GM23338 (cell line): ENCODE measurements at regions not wholly inside any gene's neighbourhood (a gene's known extent, or its start where the extent isn't known, plus 50 kb on each side); places are given as distances from the start of the nearest gene placed in this dataset.

Experiments used
- ATAC-seq: fragments of 200-7000 bp; cut with Tn5 transposase; 3 replicates; pipeline ENCODE4 v1.9.1; 2020
- DNase-seq: peaks from one replicate; pipeline ENCODE4 v3.0.0-alpha.2; 2015; ENCODE audit warnings: low spot score
- H2AFZ ChIP-seq: fragments of 200-600 bp; sonication (generic); 2 replicates; pipeline ENCODE4 v1.8.0; 2016; ENCODE audit warnings: antibody characterized with exemption, mild to moderate bottlenecking, moderate library complexity
- H3F3A ChIP-seq: fragments of 200-600 bp; sonication (generic); replicated peaks from 2 replicates; pipeline ENCODE4 v1.8.0; 2017; ENCODE audit warnings: antibody characterized with exemption, mixed run types, low read depth
- H3K27ac ChIP-seq: fragments of 200-600 bp; sonication (generic); 2 replicates; pipeline ENCODE4 v1.6.1; 2016; ENCODE audit warnings: low read depth
- H3K27me3 ChIP-seq: fragments of 200-600 bp; sonication (generic); 2 replicates; pipeline ENCODE4 v1.8.0; 2016; ENCODE audit warnings: mild to moderate bottlenecking, mixed run types, moderate library complexity; ENCODE audit not compliant: insufficient read depth
- H3K36me3 ChIP-seq: fragments of 200-600 bp; sonication (generic); 2 replicates; pipeline ENCODE4 v1.8.0; 2016; ENCODE audit warnings: mild to moderate bottlenecking; ENCODE audit not compliant: insufficient read depth
- H3K4me1 ChIP-seq: fragments of 200-600 bp; sonication (generic); 2 replicates; pipeline ENCODE4 v1.8.0; 2016; ENCODE audit warnings: mild to moderate bottlenecking, moderate library complexity; ENCODE audit not compliant: insufficient read depth
- H3K4me2 ChIP-seq: fragments of 200-600 bp; sonication (generic); 2 replicates; pipeline ENCODE4 v1.7.1; 2017; ENCODE audit warnings: mixed run types
- H3K4me3 ChIP-seq: fragments of 200-600 bp; sonication (generic); 2 replicates; pipeline ENCODE4 v1.6.1; 2016; ENCODE audit warnings: mixed run types
- H3K79me2 ChIP-seq: fragments of 200-600 bp; sonication (generic); replicated peaks from 2 replicates; pipeline ENCODE4 v1.8.0; 2017; ENCODE audit warnings: mild to moderate bottlenecking; ENCODE audit not compliant: insufficient read depth
- H3K9me2 ChIP-seq: fragments of 200-600 bp; sonication (generic); 2 replicates; pipeline ENCODE4 v1.8.0; 2017; ENCODE audit not compliant: insufficient read depth
- H4K20me1 ChIP-seq: fragments of 200-600 bp; sonication (generic); replicated peaks from 2 replicates; pipeline ENCODE4 v1.8.0; 2017; ENCODE audit warnings: mild to moderate bottlenecking; ENCODE audit not compliant: insufficient read depth
- H3K27ac Mint-ChIP-seq: 2 replicates; pipeline ENCODE4 v1.8.0; 2020; ENCODE audit warnings: inconsistent platforms, mild to moderate bottlenecking, moderate library complexity, mixed read lengths
- H3K27me3 Mint-ChIP-seq: 3 replicates; pipeline ENCODE4 v1.8.0; 2022; ENCODE audit warnings: low read depth, mild to moderate bottlenecking, moderate library complexity, mixed read lengths, inconsistent platforms; ENCODE audit not compliant: insufficient read depth, poor library complexity
- H3K36me3 Mint-ChIP-seq: 3 replicates; pipeline ENCODE4 v1.8.0; 2021; ENCODE audit warnings: low read depth, mild to moderate bottlenecking, inconsistent platforms, moderate library complexity, mixed read lengths
- H3K4me1 Mint-ChIP-seq: 3 replicates; pipeline ENCODE4 v1.8.0; 2020; ENCODE audit warnings: mild to moderate bottlenecking, inconsistent platforms, mixed read lengths
- H3K4me3 Mint-ChIP-seq: 3 replicates; pipeline ENCODE4 v1.8.0; 2021; ENCODE audit warnings: moderate library complexity, mild to moderate bottlenecking, inconsistent platforms, mixed read lengths
- H3K9me3 Mint-ChIP-seq: 3 replicates; pipeline ENCODE4 v1.8.0; 2020; ENCODE audit warnings: moderate library complexity, mild to moderate bottlenecking, inconsistent platforms, mixed read lengths
- EZH2 ChIP-seq: fragments of 200-600 bp; sonication (generic); IDR thresholded peaks from one replicate; pipeline ENCODE4 v1.8.0; 2017; ENCODE audit warnings: antibody characterized with exemption, mild to moderate bottlenecking, low read depth; ENCODE audit not compliant: unreplicated experiment
- JUNB ChIP-seq: IDR thresholded peaks from one replicate; pipeline ENCODE4 v1.6.1; 2016; ENCODE audit warnings: antibody characterized with exemption; ENCODE audit not compliant: unreplicated experiment
- POLR2AphosphoS5 ChIP-seq: IDR thresholded peaks from 2 replicates; pipeline ENCODE4 v1.6.1; 2016; ENCODE audit warnings: antibody characterized with exemption, low read depth
- ZNF331 ChIP-seq: fragments of 250-450 bp; sonication (Bioruptor Pico); IDR thresholded peaks from 2 replicates; pipeline ENCODE4 v1.5.0; 2020; ENCODE audit warnings: low read depth, mild to moderate bottlenecking, moderate library complexity
- ZNF462 ChIP-seq: fragments of 250-450 bp; sonication (Bioruptor Pico); IDR thresholded peaks from 2 replicates; pipeline ENCODE4 v1.5.0; 2020; ENCODE audit warnings: mild to moderate bottlenecking, moderate library complexity
- TF ChIP-seq, protein P1 (sequence below): IDR thresholded peaks from 2 replicates; pipeline ENCODE4 v1.6.1; 2016; ENCODE audit warnings: antibody characterized with exemption
- TF ChIP-seq, protein P2 (sequence below), 2 experiments: fragments of 200-600 bp in 1 of 2; sonication (generic) in 1 of 2; conservative IDR thresholded peaks; 2 replicates each; pipeline versions ENCODE4 v1.5.1 to v1.6.1; 2016 to 2017; ENCODE audit warnings: antibody characterized with exemption in 2 of 2, low read depth in 2 of 2, mild to moderate bottlenecking in 2 of 2, moderate library complexity in 1 of 2

DNA sequence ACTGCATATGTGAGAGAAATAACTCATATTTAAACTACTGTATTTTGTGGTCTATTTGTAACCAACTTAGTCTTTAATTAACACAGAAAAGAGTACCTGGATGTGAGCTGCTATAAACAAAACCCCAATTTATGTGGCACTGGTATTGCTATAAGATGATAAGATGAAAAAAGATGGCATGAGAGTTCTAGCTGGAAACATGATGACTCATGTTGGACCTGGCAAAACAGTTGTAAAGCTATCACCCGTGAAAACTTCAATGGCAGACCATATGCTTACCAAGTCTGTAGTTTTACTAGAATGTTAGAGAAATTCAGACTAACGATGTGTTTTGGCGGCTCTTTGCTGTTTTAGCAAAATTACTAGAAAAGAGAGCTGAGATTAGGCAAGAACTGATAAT, 69.6 kb upstream of the PCDH9 start (continued):
- no peak for TF ChIP-seq POLR2AphosphoS5
- TF ChIP-seq ZNF462: no peak
- no peak for TF ChIP-seq EZH2
- TF ChIP-seq, protein P1, sequence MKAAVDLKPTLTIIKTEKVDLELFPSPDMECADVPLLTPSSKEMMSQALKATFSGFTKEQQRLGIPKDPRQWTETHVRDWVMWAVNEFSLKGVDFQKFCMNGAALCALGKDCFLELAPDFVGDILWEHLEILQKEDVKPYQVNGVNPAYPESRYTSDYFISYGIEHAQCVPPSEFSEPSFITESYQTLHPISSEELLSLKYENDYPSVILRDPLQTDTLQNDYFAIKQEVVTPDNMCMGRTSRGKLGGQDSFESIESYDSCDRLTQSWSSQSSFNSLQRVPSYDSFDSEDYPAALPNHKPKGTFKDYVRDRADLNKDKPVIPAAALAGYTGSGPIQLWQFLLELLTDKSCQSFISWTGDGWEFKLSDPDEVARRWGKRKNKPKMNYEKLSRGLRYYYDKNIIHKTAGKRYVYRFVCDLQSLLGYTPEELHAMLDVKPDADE: no peak
- no peak for TF ChIP-seq ZNF331 (CRISPR knock-in tag)

DNA sequence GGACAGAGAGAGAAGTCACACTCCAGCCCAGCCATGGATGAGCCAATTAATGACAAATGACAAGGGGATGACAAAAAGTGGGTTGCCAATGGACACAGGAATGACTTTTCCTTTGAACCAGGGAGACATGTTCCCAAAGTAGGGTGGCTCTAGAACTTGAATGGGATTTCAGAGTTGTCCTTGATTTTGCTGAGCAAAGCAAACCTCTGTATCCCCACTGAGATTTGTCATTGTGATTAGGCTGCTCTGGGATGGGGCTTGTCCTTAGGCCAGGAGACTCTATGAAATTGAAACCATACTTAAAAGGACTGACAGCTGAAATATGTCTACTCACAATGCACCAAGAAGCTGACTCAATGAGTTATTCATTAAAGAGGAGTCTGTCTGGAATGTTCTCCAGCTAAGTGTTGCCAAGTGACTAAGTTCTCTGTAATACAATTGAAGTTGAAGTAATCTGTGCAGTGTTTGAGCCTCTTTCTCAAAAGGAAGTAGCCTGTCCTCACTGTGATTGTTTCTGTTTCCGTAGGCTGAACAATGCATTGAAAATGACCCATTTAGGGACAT, 69.0 kb upstream of the PCDH9 start:
- no peaks in the 10 kb centered on the region for H3K4me1 ChIP-seq
- H3K79me2 ChIP-seq: no peaks in the 10 kb centered on the region
- no peak overlapping the region for H2AFZ ChIP-seq
- H3K36me3 ChIP-seq: no peaks in the 10 kb centered on the region
- H3K9me2 ChIP-seq: no peaks in the 10 kb centered on the region
- no peak for DNase-seq
- Mint-ChIP-seq H3K27me3 (no peaks in the 10 kb centered on the region), H3K9me3 (no peaks in the 10 kb centered on the region), H3K4me1 (no peaks in the 10 kb centered on the region), H3K27ac (no peak overlapping the region), H3K36me3 (no peaks in the 10 kb centered on the region), H3K4me3 (no peak overlapping the region)
- no peak overlapping the region for H3K4me3 ChIP-seq
- H4K20me1 ChIP-seq: no peaks in the 10 kb centered on the region
- H3K4me2 ChIP-seq: no peak overlapping the region
- H3K27me3 ChIP-seq: no peaks in the 10 kb centered on the region
- H3K27ac ChIP-seq: no peak overlapping the region
- H3F3A ChIP-seq: no peaks in the 10 kb centered on the region
- ATAC-seq: no peak
- TF ChIP-seq, protein P2, sequence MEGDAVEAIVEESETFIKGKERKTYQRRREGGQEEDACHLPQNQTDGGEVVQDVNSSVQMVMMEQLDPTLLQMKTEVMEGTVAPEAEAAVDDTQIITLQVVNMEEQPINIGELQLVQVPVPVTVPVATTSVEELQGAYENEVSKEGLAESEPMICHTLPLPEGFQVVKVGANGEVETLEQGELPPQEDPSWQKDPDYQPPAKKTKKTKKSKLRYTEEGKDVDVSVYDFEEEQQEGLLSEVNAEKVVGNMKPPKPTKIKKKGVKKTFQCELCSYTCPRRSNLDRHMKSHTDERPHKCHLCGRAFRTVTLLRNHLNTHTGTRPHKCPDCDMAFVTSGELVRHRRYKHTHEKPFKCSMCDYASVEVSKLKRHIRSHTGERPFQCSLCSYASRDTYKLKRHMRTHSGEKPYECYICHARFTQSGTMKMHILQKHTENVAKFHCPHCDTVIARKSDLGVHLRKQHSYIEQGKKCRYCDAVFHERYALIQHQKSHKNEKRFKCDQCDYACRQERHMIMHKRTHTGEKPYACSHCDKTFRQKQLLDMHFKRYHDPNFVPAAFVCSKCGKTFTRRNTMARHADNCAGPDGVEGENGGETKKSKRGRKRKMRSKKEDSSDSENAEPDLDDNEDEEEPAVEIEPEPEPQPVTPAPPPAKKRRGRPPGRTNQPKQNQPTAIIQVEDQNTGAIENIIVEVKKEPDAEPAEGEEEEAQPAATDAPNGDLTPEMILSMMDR (conservative IDR thresholded peaks at IDR 0.05; ENCODE audit: low read depth in 2 of 2): no peak
- no peak for TF ChIP-seq ZNF462
- TF ChIP-seq JUNB: no peak
